ENCODE measurements at regions not wholly inside any gene's neighbourhood (a gene's known extent, or its start where the extent isn't known, plus 50 kb on each side); places are given as distances from the start of the nearest gene placed in this dataset.

GRCh38 chr10:9719246-9719645 lies 1298.4 kb upstream of the CELF2 start:
- TF ChIP-seq EZH2 (IDR thresholded peaks at IDR 0.05; ENCODE audit: low read depth) (no peak), CTCF (conservative IDR thresholded peaks at IDR 0.05) (no peak)
